ENCODE measurements at regions not wholly inside any gene's neighbourhood (a gene's known extent, or its start where the extent isn't known, plus 50 kb on each side); places are given as distances from the start of the nearest gene placed in this dataset.
A peak's percentile ranks its signal among the peaks of the same experiment; 100 is the strongest.
"Not testable (repeated sequence)": the region's sequence is repeated elsewhere in the genome, so short reads cannot be mapped to it uniquely, and the experiment has no call there.

DNA sequence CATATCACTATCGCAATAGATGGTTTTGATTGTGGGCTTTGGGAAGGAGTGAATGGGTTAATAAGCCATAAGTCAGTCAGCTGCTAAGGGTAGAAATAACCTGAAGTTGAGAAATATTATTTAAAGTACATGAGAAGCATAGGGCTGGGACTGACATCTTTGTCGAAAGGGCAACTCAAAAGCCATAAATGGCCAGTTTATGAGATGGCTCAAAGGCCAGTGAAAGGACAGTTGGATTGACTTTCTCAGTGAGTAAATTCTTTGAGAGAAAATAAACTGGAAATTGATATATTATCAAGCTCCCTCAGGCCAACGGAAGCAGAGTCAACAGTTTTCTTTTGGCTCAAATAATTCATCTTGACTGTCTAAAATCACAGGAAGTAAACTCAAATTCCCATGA lies 419.8 kb downstream of the NSUN3 start:
- no peaks in the 10 kb centered on the region for H3K27me3 ChIP-seq
- H3K9me3 ChIP-seq: no peaks in the 10 kb centered on the region
- no peak overlapping the region for H3K4me3 ChIP-seq
- H3K36me3 ChIP-seq: no peaks in the 10 kb centered on the region
- DNase-seq: no peak

DNA sequence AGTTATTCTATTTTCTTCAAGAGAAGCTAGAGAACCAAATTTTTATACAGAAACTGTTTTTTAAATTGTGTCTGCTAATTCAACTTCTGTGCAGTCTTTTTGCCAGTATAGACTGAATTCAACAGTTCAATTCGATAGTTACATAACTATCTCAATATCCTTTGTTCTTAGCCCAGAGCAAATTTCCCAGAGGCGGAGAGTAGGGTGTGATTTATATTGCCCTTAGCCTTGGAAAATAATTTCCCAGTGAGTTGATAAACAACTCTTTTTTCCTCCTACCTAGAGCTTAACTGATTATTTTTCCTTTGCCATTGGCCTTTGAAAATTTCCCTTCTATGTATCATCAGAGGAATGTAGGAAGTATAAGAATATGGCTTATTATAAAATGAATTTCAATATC lies 420.5 kb downstream of the NSUN3 start:
- no peaks in the 10 kb centered on the region for H3K9me3 ChIP-seq
- no peak overlapping the region for H3K4me3 ChIP-seq
- no peaks in the 10 kb centered on the region for H3K36me3 ChIP-seq
- H3K27me3 ChIP-seq: no peaks in the 10 kb centered on the region
- DNase-seq: no peak

DNA sequence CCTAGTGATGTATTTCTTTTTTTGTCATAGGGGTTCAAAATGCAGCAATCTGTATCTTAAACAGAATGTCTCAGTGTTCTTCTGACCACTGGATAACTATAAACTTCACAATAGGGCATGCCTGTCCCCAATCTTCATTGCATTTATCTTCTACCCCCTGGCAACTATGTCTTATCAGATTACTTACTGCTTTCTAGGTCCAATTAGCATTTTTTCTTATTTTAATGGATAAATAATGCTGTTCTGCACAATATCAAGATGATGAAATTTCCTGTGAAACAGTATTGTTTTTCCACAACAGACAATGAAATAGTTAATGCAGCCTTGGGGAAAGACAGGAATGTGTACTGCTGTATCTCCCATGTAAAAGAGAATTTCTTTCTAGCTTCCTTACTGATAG lies 432.1 kb downstream of the NSUN3 start:
- peaks cover 2% of the 10 kb centered on the region; the same call in 1 of the 2 replicates for H3K9me3 ChIP-seq
- H3K27me3 ChIP-seq: no peaks in the 10 kb centered on the region
- no peaks in the 10 kb centered on the region for H3K36me3 ChIP-seq
- DNase-seq: no peak
- H3K4me3 ChIP-seq: no peak overlapping the region

DNA sequence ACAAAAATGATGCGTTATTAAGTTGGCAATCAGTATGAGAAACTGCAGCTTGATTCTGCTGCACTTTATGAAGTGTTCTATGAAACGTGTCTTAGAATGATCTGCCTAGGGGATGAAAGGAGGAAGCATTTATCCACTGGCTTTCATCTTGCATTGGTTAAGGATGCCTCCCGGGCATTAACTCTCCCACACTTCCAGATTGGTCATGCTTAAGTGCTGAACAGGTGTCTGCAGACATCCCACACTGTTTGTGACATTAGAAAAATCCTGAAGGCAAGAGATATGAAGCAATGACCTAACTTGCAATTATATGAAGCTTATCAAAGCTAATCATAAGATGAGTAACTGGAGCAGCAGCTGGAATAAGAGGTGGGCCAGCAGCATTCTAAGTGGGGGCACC lies 437.3 kb downstream of the NSUN3 start:
- Histone ChIP-seq H3K36me3 (no peaks in the 10 kb centered on the region), H3K4me3 (no peak overlapping the region), H3K9me3 (no peaks in the 10 kb centered on the region; the same call in 1 of the 2 replicates), H3K27me3 (no peaks in the 10 kb centered on the region)
- no peak for DNase-seq

DNA sequence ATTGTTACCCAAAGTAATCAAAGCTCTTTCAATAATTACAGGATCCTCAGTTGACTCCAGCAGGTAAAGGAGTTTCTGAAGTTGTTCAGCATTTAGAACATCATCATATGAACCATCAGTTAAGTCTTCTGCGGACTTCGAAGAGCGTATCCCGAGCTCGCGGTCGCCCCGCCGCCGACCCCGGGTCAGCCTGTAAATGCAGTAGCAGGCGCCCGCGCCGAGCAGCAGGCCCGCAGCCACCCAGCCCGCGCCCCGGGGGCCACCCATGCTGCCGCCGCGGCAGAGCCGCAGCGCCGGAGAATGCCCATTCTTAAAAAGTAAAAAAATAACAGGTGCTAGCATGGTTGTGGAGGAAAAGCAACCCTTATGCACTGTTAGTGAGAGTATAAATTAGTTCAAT lies 444.5 kb downstream of the NSUN3 start:
- not testable (repeated sequence) for H3K27me3 ChIP-seq, H3K36me3 ChIP-seq, H3K9me3 ChIP-seq, H3K4me3 ChIP-seq, DNase-seq

DNA sequence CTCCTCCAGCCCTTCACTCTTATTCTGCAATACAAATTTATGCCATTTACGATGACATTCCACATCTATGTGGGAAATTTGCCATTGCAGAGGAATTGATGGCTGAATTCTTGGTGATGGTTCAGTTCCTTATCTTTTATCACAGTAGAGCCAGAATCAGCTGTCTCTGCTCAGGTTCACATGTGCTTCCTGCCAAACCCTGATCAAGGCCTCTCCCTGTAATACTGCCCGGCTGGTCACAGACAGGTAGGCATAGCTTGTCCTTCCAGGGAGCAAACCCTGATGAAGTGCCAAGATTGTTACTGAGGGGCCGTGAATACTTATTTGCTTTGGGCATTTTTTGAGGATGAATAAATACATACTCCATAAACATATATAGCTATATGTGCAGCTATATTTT lies 450.0 kb downstream of the NSUN3 start:
- Histone ChIP-seq H3K27me3 (no peaks in the 10 kb centered on the region), H3K4me3 (no peak overlapping the region), H3K36me3 (no peaks in the 10 kb centered on the region), H3K9me3 (no peaks in the 10 kb centered on the region)
- DNase-seq: no peak

DNA sequence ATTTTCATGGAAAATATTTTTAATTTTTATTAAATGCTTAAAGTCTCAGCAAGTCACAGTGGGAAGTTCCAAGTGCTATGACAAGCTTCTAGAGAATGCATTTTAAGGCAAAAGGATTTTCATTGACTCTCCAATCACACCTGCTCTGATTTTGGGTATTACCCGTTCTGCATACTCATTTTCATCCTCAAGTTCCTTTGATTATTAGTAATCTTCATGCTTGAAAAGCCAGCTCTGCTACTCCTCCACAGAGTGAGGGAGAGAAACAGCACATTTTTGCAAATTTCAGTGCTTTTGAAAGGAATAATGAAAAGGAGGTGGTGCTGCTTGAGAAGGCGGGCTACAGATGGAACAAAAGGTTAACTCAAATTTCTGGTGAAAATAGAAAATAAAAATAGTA lies 450.7 kb downstream of the NSUN3 start:
- DNase-seq: no peak
- Histone ChIP-seq H3K27me3 (no peaks in the 10 kb centered on the region), H3K9me3 (no peaks in the 10 kb centered on the region)

DNA sequence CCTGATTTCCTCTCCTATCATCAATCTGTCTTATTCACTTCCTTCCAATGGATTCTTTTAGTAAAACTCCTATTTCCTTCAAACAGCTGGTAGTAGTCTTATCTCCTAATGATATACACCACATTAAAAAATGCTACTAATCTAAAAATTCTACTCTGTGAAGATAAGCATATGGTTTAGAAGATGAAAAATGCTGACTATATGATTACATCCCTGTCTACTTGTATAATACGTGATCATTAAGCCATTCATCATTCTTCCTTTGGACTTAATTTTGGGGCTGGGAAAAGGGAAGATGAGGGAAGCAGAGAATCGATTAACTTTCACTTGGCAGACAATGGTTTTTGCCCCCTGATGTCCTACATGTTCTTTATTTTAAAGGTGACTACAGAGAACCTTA lies 453.1 kb downstream of the NSUN3 start:
- no peak for DNase-seq
- Histone ChIP-seq H3K27me3 (no peaks in the 10 kb centered on the region), H3K36me3 (no peaks in the 10 kb centered on the region), H3K4me3 (no peak overlapping the region), H3K9me3 (no peaks in the 10 kb centered on the region)

More for the DNA sequence above, 450.7 kb downstream of the NSUN3 start:
- H3K4me3 ChIP-seq: no peak overlapping the region
- H3K36me3 ChIP-seq: no peaks in the 10 kb centered on the region

DNA sequence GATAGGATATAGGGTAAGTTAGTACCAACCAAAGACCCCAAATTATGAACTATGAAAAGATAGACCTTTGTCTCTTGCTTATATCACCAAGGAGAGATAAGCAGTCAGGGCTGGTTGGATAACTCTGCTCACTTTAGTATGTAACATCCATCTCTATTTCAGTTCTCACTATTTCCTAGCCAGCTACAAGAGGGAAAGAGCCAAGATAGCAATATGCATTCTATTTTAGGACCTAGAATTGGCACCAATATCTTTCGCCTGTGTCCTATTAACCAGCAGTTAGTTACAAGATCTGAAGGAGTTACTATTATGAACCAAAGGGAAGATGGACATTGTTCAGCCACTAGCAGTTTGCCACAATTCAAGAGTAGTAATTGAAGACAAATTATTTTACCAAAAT lies 457.5 kb downstream of the NSUN3 start:
- no peaks in the 10 kb centered on the region for H3K9me3 ChIP-seq
- no peaks in the 10 kb centered on the region for H3K36me3 ChIP-seq
- H3K27me3 ChIP-seq: no peaks in the 10 kb centered on the region
- no peak overlapping the region for H3K4me3 ChIP-seq
- DNase-seq: no peak

DNA sequence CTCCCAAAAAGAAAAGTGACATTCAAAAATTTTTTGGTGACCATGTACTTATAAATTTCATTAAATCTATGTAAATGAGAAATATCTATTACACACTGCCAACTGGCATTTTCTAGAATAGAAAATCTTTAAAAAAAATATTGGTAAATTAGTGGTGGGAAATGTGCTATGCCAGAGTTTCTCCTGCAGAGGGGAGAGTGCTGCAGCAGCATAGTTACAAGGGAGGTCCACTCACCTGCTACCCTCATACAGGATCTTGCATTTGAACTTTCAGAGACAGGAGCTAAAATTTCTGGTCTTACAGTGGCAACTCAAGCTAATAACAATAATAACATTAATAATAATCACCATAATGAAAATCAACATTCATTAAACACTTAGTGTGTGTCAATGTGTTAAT lies 459.6 kb downstream of the NSUN3 start:
- Histone ChIP-seq H3K4me3 (no peak overlapping the region), H3K27me3 (no peaks in the 10 kb centered on the region), H3K9me3 (no peaks in the 10 kb centered on the region), H3K36me3 (no peaks in the 10 kb centered on the region)
- DNase-seq: no peak

DNA sequence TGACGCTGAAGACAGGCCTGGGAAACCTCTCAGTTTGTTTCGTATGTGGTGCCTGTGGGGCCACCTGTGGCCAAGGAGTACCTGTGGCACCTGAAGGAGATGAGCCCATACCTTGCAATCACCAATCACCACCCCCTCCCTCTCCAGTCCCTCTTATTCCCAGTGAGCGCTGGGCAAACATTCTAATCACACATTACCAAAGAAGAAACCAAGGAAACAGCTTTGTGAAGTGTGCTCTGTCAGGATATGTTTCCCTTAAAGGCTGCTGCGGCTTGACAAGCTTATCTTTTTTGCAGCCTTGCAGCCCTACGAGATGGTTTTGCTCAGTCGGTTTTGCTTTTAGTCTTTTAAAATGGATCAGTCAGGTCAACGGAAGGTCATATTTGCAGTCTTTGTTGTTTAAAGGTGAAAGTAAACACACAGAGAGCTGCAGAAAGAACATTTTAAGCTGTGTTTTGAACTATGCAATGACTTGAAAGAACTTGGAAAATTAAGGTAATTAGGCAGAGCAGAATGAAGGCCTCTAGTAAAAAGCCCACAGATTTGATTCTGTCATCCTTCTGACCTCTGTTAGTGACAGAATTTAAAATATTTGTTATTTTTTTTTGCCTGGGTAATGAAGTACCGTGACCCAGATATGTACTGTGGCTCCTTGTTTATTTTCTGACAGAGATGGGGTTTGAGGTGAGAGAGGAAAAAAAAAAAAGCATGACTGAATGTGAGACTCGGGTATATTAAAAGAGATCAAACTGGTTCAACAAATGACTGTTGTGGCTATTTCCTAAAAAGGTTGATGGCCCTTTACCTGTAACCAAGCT lies 461.4 kb downstream of the NSUN3 start:
- no peaks in the 10 kb centered on the region for H3K9me3 ChIP-seq
- H3K36me3 ChIP-seq: no peaks in the 10 kb centered on the region
- H3K27me3 ChIP-seq: no peaks in the 10 kb centered on the region
- no peak overlapping the region for H3K4me3 ChIP-seq
- no peak for DNase-seq

DNA sequence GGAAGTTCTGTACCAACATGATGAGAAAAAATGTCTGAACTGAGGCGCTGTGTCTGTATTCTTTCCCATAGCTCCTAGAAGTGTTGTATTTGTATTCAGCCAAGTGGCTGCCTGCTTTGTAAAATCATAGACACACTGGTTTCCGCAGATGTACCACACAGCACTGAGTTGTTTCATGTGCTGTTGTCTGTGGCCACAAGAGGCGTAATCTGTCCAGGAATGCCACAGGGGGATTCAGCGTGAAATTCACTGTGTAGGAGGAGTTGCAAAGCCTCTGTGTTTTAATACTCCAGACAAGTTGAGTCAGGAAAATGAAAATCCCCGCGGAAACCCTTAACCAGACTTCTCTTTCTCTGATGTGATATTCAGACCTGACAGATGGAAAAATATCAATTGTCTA lies 462.2 kb downstream of the NSUN3 start:
- H3K4me3 ChIP-seq: no peak overlapping the region
- DNase-seq: peak; percentile 49
- H3K36me3 ChIP-seq: no peaks in the 10 kb centered on the region
- H3K27me3 ChIP-seq: no peaks in the 10 kb centered on the region
- no peaks in the 10 kb centered on the region for H3K9me3 ChIP-seq

DNA sequence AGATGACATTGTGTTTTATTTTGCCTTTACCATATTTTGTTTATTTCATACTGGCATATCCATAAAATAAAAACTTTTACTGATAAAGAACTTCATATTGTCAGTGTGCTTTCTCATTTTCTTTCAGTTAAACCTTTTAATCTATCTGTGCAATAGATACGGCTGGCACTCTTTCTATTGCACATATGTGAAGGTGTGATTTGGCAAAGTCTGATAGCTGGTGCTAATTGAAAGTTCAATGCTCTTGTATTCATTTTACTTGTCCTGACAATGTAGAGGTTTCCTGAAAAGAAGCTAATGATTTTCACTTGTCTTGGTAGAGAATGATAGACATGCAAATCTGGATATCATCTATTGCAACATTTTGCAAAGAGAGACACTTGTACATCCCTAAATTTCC lies 467.0 kb downstream of the NSUN3 start:
- Histone ChIP-seq H3K36me3 (no peaks in the 10 kb centered on the region), H3K27me3 (no peaks in the 10 kb centered on the region), H3K9me3 (no peaks in the 10 kb centered on the region), H3K4me3 (no peak overlapping the region)
- no peak for DNase-seq

DNA sequence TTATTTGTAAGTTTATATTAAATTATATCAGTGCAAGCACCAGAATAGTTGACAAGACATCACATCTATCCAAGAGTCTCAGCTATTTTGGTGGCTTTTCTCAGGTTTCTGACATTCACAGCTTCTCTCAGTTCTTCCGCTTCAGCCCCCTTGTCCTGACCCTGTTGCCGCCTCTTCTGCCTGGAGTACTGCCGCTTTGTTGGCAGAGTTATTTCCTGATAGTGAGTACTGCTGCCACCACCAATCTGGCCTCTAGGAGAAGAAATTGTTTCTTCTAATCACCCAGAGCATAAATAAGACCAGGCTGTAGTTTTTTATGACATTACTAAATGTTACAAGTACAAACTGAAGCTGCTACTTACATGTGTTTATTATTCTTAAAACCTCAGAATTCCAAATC lies 470.1 kb downstream of the NSUN3 start:
- no peaks in the 10 kb centered on the region for H3K9me3 ChIP-seq
- H3K36me3 ChIP-seq: no peaks in the 10 kb centered on the region
- H3K4me3 ChIP-seq: no peak overlapping the region
- H3K27me3 ChIP-seq: no peaks in the 10 kb centered on the region
- no peak for DNase-seq

DNA sequence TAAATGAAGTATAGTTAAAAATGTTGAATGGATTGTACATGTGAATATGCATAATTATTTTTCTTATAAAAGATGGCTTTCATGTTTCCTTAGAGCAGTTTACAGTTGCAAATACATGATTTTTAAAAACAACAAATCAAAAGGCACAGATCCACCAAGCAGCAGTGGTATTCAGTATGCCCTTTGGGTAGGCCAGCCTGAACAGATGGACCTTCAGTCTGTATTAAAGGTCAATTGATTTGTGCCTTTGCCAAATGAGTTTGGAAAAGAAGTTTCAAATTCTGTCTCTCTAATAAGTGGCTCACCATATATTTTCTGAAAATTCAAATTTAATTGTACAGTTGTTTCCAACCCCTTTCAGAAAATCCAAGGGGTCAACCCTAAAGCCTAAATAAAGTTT lies 477.1 kb downstream of the NSUN3 start:
- no peak for DNase-seq
- no peak overlapping the region for H3K4me3 ChIP-seq
- no peaks in the 10 kb centered on the region for H3K27me3 ChIP-seq
- no peaks in the 10 kb centered on the region for H3K36me3 ChIP-seq
- H3K9me3 ChIP-seq: no peaks in the 10 kb centered on the region

DNA sequence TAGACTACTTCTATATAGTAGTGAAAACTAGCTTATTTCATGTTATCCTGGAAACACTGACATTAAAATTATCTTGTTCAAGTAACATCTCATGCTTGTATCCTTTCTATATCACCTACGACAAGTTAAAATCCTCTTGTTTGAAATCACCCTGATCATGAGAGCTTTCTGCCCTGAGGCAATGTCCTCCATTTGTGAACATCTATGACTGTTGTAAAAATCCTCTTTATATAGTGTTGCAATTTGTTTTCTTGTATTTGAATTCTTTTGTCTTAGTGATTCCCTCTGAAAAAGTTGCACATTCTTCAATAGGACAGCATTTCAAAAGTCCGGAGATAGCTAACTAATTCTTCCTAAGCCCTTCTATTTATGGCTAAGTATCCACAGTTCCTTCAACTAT lies 480.3 kb downstream of the NSUN3 start:
- H3K4me3 ChIP-seq: no peak overlapping the region
- H3K9me3 ChIP-seq: no peaks in the 10 kb centered on the region
- H3K27me3 ChIP-seq: no peaks in the 10 kb centered on the region
- no peaks in the 10 kb centered on the region for H3K36me3 ChIP-seq
- DNase-seq: no peak

DNA sequence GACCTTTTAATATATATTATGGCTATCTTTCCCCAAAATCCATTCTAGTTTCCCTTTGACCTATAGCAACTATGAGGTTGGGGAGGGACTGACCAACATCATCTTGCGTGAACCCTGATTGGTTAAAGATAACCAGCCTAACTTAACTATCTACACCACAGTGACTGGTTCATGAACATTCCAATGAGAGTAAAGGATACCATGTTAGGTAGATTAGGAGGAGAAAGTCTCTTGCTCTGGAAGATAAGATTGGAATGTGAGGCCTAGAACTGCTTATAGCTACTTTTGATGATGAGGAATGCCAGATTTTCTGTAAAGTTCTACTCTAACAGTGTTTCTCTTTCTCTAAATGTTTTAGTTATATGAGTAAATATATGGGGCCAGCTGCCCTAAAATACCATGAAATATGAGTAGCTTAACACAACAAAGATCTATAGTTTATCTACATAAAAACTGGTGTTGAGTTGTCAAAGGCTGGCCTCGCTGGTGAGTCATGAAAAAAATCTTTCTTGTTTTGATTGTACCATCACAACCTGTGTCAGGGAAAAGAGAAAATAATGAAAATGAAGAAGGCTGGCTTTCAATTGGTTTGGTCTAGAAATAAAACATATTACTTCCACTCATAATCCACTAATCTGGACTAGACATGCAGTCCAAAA lies 481.4 kb downstream of the NSUN3 start:
- Histone ChIP-seq H3K4me3 (no peak overlapping the region), H3K9me3 (no peaks in the 10 kb centered on the region), H3K36me3 (no peaks in the 10 kb centered on the region), H3K27me3 (no peaks in the 10 kb centered on the region)
- DNase-seq: no peak
